IPS-NIHi7 (cell line): ENCODE measurements at regions not wholly inside any gene's neighbourhood (a gene's known extent, or its start where the extent isn't known, plus 50 kb on each side); places are given as distances from the start of the nearest gene placed in this dataset.

Experiments used
- DNase-seq: peaks from one replicate; pipeline ENCODE4 v3.0.0; 2012; ENCODE audit warnings: mixed read lengths; ENCODE audit errors: extremely low spot score

GRCh38 chr9:81391457-81391825 lies 297.9 kb downstream of the TLE1 start:
- no peak for DNase-seq

DNA sequence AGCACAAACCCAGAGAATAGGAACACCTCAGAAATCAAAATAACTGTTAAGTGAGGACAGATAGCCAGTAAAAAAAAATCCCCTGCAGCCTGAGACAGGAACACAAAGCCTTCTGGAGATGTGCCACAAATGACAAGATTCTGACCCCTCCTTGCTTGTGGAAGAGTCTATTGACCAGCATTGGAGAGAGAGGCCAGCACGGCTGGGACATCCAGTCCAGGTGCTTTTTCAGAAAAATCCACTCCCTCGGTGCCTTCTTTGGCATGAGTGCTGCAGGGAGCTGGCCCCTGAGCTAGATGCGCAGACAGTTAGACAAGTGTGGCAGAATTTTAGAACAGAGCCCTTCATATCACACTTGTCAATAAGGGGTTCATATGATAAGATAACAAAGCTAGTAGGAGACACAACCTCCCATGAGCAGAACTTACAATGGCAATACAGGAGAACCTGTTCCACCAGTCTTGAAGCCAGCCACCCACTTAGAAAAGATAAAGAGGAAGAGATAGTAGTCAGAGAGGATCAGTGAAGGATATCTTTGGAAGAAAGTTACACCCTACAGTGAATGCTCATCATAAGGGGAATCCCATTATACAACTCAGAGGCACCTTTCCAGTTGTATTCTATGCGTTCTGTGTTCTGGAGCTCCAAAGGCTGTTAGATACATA lies 298.4 kb downstream of the TLE1 start:
- no peak for DNase-seq

- DNase-seq: no peak
These were observed 299.8 kb downstream of the TLE1 start for GRCh38 chr9:81389569-81389993.

DNA sequence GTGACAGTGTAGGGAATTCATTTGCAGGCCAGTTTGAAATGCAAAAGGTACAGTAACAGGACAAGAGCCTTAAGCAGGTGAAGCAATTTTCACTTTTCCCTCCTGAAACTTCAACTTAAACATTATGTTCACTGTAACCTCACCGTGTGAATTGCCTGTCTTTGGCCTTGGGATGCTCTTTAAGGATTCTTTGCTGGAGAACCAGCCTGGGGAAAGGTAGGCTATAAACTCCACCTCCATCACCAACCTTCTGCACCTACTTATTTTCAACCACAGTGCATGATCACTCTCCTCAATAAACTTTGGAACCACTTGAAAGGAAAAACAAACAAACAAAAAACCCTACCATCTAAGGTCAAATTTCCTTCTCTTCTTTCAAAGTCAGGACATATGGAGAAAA lies 300.5 kb downstream of the TLE1 start:
- DNase-seq: no peak

- no peak for DNase-seq
These were observed 301.8 kb downstream of the TLE1 start for GRCh38 chr9:81387360-81388106.

DNA sequence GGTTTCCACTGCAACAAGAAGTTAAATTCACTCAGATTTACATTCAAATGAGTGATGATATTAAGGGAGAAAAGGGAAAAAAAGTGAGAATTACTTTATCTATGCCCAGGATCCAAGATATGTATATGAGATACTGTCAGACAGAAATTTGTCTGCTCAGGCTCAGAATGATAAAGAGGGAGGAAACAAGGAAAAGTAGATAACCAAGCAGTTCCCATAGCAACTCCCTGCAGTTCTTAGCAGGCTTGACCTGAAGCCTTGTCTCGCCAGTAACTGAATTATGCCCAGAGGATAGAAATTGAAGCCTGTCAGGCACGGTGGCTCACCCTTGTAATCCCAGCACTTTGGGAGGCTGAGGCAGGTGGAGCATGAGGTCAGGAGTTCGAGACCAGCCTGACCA lies 304.4 kb downstream of the TLE1 start:
- DNase-seq: no peak

GRCh38 chr9:81382281-81382680 lies 307.1 kb downstream of the TLE1 start:
- DNase-seq: no peak

GRCh38 chr9:81381694-81382093 lies 307.7 kb downstream of the TLE1 start:
- no peak for DNase-seq

DNA sequence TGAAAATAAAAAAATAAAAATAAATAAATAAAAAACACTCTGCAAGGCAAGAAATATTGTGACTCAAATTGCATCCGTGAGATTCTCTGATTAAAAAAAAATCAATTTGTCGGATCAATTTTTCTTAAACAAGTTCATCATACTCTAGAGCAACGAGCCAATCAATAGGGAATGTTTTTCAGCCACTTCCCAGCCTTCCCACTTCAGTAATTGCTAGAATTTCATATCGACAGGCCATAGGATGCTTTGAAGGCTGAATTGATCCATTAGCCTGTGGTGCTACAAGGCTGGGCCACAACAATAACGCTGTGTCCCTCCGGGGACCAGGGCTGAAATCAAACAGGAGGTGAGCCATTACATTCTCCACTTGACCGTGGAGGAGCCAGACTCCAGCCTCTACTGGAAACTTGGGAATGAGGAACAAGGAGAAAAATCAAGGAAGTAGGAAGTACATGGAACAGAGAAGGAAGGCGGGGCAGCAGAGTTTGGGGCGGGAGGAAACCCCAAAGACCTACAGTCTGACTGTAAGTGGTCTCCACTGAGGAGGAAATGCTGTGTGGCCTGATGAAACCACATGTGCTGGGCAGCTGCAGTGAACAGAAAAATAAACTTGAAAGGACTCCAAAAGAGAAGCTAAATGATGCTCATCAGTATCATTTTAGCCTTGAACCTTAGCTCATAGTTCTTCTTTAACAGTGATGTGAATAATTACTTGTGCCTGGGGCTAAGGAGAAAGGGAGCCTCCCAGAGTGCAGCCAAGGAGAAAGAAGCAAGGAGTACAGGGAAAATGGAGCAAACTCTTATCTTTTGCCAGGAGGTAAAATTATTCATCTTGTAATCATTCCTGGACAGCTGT lies 308.6 kb downstream of the TLE1 start:
- DNase-seq: no peak

DNA sequence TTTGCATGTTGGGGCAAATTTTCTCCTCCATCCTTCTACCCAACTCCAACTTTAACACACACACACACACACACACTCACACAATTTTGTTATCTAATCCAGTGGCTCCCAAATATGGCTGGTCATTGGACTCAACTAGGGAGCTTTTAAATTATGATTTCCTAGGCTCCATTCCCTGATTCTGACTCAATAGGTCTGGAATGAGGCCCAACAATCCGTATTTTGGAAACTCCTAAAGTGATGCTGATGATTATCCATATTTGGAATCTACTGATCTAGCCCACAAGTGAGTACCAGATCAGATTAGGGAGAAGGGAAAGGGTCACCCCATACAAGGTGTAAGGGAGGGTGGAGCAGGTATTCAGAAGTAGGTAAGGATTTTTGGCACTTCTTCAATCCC lies 309.7 kb downstream of the TLE1 start:
- no peak for DNase-seq

- no peak for DNase-seq
These were observed 311.4 kb downstream of the TLE1 start for GRCh38 chr9:81377921-81378320.

DNA sequence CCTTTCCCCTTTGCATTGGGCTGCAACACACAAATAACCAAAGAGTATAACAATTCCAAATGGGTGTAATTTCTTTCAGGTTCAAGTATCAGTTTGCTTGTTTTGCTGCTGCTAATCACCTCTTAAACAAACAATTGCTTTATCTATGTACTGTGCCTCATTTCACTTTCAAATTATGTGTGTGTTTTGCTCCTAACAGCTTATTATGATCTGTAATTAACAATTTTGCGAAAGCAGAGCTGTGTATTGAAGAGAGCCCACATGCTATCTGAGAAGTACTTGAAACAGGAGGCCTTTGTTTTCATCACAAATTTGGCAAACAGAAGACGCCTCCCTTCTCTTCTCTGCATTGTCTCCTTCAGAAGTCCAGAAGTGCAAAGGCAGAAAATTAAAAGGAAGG lies 312.0 kb downstream of the TLE1 start:
- DNase-seq: no peak

- no peak for DNase-seq
These were observed 313.9 kb downstream of the TLE1 start for GRCh38 chr9:81375187-81376100.

GRCh38 chr9:81374459-81375186 lies 314.7 kb downstream of the TLE1 start:
- no peak for DNase-seq

DNA sequence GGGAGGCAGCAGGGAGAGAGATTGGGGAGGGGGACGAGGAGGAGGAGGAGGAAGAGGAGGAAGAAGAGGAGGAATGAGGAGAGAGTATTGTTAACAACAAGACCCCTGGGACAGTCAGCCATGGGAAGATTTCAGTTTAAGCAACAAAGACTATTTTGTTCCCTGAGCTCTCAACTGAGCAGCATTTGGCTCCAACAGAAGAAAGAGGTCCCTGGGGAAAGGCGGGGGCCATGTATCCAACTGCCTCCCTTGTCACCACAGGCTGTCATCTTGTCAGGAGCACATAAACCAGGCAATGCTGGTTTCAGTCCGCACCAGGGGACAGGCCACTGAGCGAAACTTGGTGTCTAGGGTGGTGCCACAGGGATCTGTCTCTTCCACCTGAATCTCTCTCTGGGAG lies 316.1 kb downstream of the TLE1 start:
- no peak for DNase-seq

GRCh38 chr9:81372628-81373191 lies 316.6 kb downstream of the TLE1 start:
- no peak for DNase-seq

DNA sequence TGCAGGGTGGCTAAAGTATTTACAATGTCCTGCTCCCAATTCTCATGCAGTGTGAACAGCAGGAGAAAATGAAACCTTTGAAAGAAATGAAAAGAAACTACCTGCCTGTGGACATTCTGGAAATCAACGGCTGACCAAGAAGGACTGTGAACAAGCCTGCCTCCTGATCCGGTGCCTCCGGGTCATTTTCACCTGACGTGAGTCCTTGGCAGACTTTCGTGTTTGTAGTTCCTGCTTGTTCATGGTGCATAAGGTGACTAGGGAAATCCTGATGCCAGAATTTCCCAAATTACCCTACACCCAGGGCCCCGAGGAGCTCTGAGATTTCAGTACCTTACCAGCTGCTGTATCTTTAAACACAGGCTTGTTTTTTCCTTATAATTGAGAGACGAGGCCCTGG lies 317.5 kb downstream of the TLE1 start:
- no peak for DNase-seq

DNA sequence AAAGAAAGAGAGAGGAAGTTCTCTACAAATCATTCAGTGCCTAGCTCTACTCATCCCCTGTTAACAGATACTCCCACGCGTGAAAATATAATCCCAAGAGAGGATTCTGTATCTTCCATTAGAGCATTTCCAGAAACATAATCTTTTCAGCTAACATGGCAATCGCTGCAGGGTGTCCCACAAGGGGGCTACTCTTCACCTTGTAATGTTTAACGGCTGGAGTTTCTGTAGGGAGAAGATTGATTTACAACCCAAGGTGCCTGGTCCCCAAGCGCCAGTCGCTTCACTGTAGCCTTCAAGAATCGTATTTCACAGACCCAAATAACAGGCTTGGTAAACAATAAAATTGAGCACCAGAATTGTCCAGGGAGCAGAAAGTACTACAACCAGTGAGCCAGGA lies 318.7 kb downstream of the TLE1 start:
- DNase-seq: no peak

DNA sequence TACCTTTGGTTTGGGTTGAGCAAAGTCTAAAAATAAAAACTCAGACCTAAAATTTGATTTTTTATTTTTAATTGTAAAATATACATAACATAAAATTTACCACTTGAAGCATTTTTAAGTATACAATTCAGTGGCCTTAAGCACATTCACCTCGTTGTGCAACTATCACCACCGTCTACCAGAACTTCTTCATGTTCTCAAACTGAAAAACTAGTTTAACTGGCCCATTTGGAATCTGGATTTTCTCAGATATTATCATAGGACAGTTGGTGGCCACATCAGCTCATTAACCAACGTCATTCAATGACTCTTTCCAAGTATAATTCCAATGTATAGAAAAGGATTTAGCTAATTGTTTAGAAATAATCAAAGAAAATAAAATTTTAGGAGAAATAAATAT lies 319.3 kb downstream of the TLE1 start:
- no peak for DNase-seq

- no peak for DNase-seq
These were observed 320.2 kb downstream of the TLE1 start for GRCh38 chr9:81369121-81369520.
